HEK293 (cell line): ENCODE measurements at regions not wholly inside any gene's neighbourhood (a gene's known extent, or its start where the extent isn't known, plus 50 kb on each side); places are given as distances from the start of the nearest gene placed in this dataset.

Source experiments
- CTCF ChIA-PET: fragments of 350-600 bp; formaldehyde crosslinking; extraction: SDS; loops from one replicate; lab custom pipeline; 2021; ENCODE audit warnings: antibody characterized with exemption; lab: Yijun Ruan, JAX
- POLR2A ChIA-PET: fragments of 300-600 bp; formaldehyde crosslinking; extraction: SDS; loops from one replicate; lab custom pipeline; 2020; ENCODE audit warnings: antibody characterized with exemption, inconsistent platforms; lab: Yijun Ruan, JAX
- H3K27ac ChIP-seq: fragments of 200-500 bp; sonication (Bioruptor generic); 2 replicates; pipeline ENCODE4 v1.5.1; 2014; ENCODE audit warnings: low read depth, low read length, control low read depth, inconsistent platforms; ENCODE audit errors: extremely low read depth
- H3K36me3 ChIP-seq, 2 experiments: fragments of 200-500 bp in 1 of 2; sonication (Bioruptor generic) in 1 of 2; 1 replicate in 1 of 2; 2 replicates in 1 of 2; pipeline ENCODE4 v1.5.1; 2014 to 2017; ENCODE audit warnings: inconsistent platforms in 2 of 2, low read length in 2 of 2; ENCODE audit not compliant: control insufficient read depth in 2 of 2, insufficient read depth in 1 of 2
- H3K4me1 ChIP-seq: fragments of 200-500 bp; sonication (Bioruptor generic); 2 replicates; pipeline ENCODE4 v1.5.1; 2014; ENCODE audit warnings: mild to moderate bottlenecking, low read length, inconsistent platforms; ENCODE audit not compliant: control insufficient read depth, insufficient read depth
- H3K4me3 ChIP-seq: 2 replicates; pipeline ENCODE4 v1.5.1; 2011; ENCODE audit warnings: low read depth, mild to moderate bottlenecking, control low read depth, low read length, moderate library complexity
- H3K9me3 ChIP-seq: fragments of 200-500 bp; sonication (Bioruptor generic); 2 replicates; pipeline ENCODE4 v1.5.1; 2014; ENCODE audit warnings: low read depth, low read length, inconsistent platforms; ENCODE audit not compliant: control insufficient read depth, insufficient read depth
- HOXC10 ChIP-seq: sonication (generic); formaldehyde crosslinking; IDR thresholded peaks from 2 replicates; pipeline ENCODE4 v1.8.1; 2023; ENCODE audit warnings: mild to moderate bottlenecking, missing genetic modification reagents
- PATZ1 ChIP-seq: fragments of 450-650 bp; formaldehyde crosslinking; IDR thresholded peaks from 2 replicates; pipeline ENCODE4 v1.5.1; 2016; ENCODE audit warnings: missing biosample characterization, missing genetic modification characterization
- TRIM28 ChIP-seq: IDR thresholded peaks from 2 replicates; pipeline ENCODE4 v1.6.1; 2011; ENCODE audit warnings: low read length, control low read depth, borderline replicate concordance
- ZBTB1 ChIP-seq: fragments of 450-650 bp; formaldehyde crosslinking; IDR thresholded peaks from 2 replicates; pipeline ENCODE4 v1.5.1; 2016; ENCODE audit warnings: missing biosample characterization, missing genetic modification characterization
- ZBTB26 ChIP-seq: fragments of 450-650 bp; formaldehyde crosslinking; optimal IDR thresholded peaks from 2 replicates; pipeline ENCODE3; 2016; ENCODE audit warnings: missing biosample characterization, mild to moderate bottlenecking, missing genetic modification characterization
- ZBTB44 ChIP-seq: fragments of 450-650 bp; IDR thresholded peaks from 2 replicates; pipeline ENCODE4 v1.5.1; 2018; ENCODE audit warnings: missing biosample characterization, mild to moderate bottlenecking, missing genetic modification characterization
- ZBTB6 ChIP-seq: fragments of 450-650 bp; formaldehyde crosslinking; IDR thresholded peaks from 2 replicates; pipeline ENCODE4 v1.5.1; 2017; ENCODE audit warnings: missing biosample characterization, missing genetic modification characterization
- ZBTB8A ChIP-seq: fragments of 450-650 bp; formaldehyde crosslinking; IDR thresholded peaks from 2 replicates; pipeline ENCODE4 v1.5.1; 2016; ENCODE audit warnings: missing biosample characterization, missing genetic modification characterization
- ZNF140 ChIP-seq: fragments of 450-650 bp; formaldehyde crosslinking; IDR thresholded peaks from 2 replicates; pipeline ENCODE4 v1.5.1; 2016; ENCODE audit warnings: missing biosample characterization, missing genetic modification characterization
- ZNF280D ChIP-seq: fragments of 450-650 bp; formaldehyde crosslinking; IDR thresholded peaks from 2 replicates; pipeline ENCODE4 v1.5.1; 2016; ENCODE audit warnings: missing biosample characterization, missing genetic modification characterization
- ZNF518A ChIP-seq: fragments of 450-650 bp; formaldehyde crosslinking; conservative IDR thresholded peaks from 2 replicates; pipeline ENCODE4 v1.5.1; 2016; ENCODE audit warnings: low read depth, missing biosample characterization, missing genetic modification characterization
- ZNF629 ChIP-seq: fragments of 450-650 bp; formaldehyde crosslinking; IDR thresholded peaks from 2 replicates; pipeline ENCODE4 v1.5.1; 2017; ENCODE audit warnings: missing biosample characterization, missing genetic modification characterization
- ZNF777 ChIP-seq: fragments of 450-650 bp; formaldehyde crosslinking; IDR thresholded peaks from 2 replicates; pipeline ENCODE4 v1.5.1; 2017; ENCODE audit warnings: missing biosample characterization, missing genetic modification characterization, borderline replicate concordance
- ZNF785 ChIP-seq: fragments of 450-650 bp; formaldehyde crosslinking; IDR thresholded peaks from 2 replicates; pipeline ENCODE4 v1.5.1; 2016; ENCODE audit warnings: missing biosample characterization, missing genetic modification characterization
- ZNF791 ChIP-seq: fragments of 450-650 bp; formaldehyde crosslinking; IDR thresholded peaks from 2 replicates; pipeline ENCODE4 v1.5.1; 2016; ENCODE audit warnings: missing biosample characterization, missing genetic modification characterization
- ZNF792 ChIP-seq: fragments of 450-650 bp; formaldehyde crosslinking; IDR thresholded peaks from 2 replicates; pipeline ENCODE4 v1.5.1; 2016; ENCODE audit warnings: missing biosample characterization, missing genetic modification characterization
- ZNF843 ChIP-seq: fragments of 450-650 bp; formaldehyde crosslinking; IDR thresholded peaks from 2 replicates; pipeline ENCODE4 v1.5.1; 2016; ENCODE audit warnings: missing biosample characterization, missing genetic modification characterization
- ZSCAN30 ChIP-seq: fragments of 450-650 bp; IDR thresholded peaks from 2 replicates; pipeline ENCODE4 v1.5.1; 2018; ENCODE audit warnings: missing biosample characterization, mild to moderate bottlenecking, missing genetic modification characterization, moderate library complexity
- ZSCAN5A ChIP-seq: fragments of 450-650 bp; formaldehyde crosslinking; IDR thresholded peaks from 2 replicates; pipeline ENCODE4 v1.5.1; 2016; ENCODE audit warnings: missing biosample characterization, missing genetic modification characterization

GRCh38 chr3:178156301-178156700 lies 379.9 kb upstream of the KCNMB2 start:
- no peak overlapping the region for H3K4me3 ChIP-seq
- no peaks in the 10 kb centered on the region for H3K9me3 ChIP-seq
- TF ChIP-seq ZBTB26 (tag by site-specific recombination) (no peak), ZBTB8A (tag by site-specific recombination) (no peak), HOXC10 (CRISPR knock-in tag) (no peak), ZBTB6 (tag by site-specific recombination) (no peak), ZSCAN5A (tag by site-specific recombination) (no peak), ZNF792 (tag by site-specific recombination) (no peak), ZNF629 (tag by site-specific recombination) (no peak), ZNF280D (no peak), ZNF140 (tag by site-specific recombination) (no peak), ZBTB1 (tag by site-specific recombination) (no peak)
- H3K36me3 ChIP-seq = no peaks in the 10 kb centered on the region
- ChIA-PET POLR2A (no interaction called here), CTCF (no interaction called here)
- H3K4me1 ChIP-seq = no peaks in the 10 kb centered on the region
- H3K27ac ChIP-seq = no peak overlapping the region

- Histone ChIP-seq H3K9me3 (no peaks in the 10 kb centered on the region), H3K4me1 (no peaks in the 10 kb centered on the region), H3K4me3 (no peak overlapping the region), H3K27ac (no peak overlapping the region), H3K36me3 (no peaks in the 10 kb centered on the region)
- ChIA-PET POLR2A (no interaction called here), CTCF (no interaction called here)
- TF ChIP-seq ZSCAN30 (tag by site-specific recombination) = no peak
- no peak for TF ChIP-seq ZNF629 (tag by site-specific recombination)
- no peak for TF ChIP-seq ZNF777
- no peak for TF ChIP-seq TRIM28
- no peak for TF ChIP-seq PATZ1 (tag by site-specific recombination)
- TF ChIP-seq ZNF785 = no peak
- TF ChIP-seq ZNF843 (tag by site-specific recombination) = no peak
- TF ChIP-seq ZBTB44 (tag by site-specific recombination) = no peak
- TF ChIP-seq ZNF791 (tag by site-specific recombination) = no peak
- TF ChIP-seq ZNF518A = no peak
Observed at GRCh38 chr3:178159691-178160220, 376.5 kb upstream of the KCNMB2 start.
